ENCODE measurements at regions not wholly inside any gene's neighbourhood (a gene's known extent, or its start where the extent isn't known, plus 50 kb on each side); places are given as distances from the start of the nearest gene placed in this dataset.

- no peak for DNase-seq
- intact Hi-C loops (cut with DNase I), result no loop called here
- Histone ChIP-seq H3K36me3 (no peaks in the 10 kb centered on the region), H3K4me1 (peaks cover 0 to 5% (median 0%) of the 10 kb centered on the region in 4 donors), H3K9me3 (no peaks in the 10 kb centered on the region), H3K27me3 (no peaks in the 10 kb centered on the region), H3K4me3 (no peak overlapping the region), H3K27ac (no peak overlapping the region)
- TF ChIP-seq EP300 (IDR thresholded peaks at IDR 0.05), result no peak
- TF ChIP-seq, protein P1, sequence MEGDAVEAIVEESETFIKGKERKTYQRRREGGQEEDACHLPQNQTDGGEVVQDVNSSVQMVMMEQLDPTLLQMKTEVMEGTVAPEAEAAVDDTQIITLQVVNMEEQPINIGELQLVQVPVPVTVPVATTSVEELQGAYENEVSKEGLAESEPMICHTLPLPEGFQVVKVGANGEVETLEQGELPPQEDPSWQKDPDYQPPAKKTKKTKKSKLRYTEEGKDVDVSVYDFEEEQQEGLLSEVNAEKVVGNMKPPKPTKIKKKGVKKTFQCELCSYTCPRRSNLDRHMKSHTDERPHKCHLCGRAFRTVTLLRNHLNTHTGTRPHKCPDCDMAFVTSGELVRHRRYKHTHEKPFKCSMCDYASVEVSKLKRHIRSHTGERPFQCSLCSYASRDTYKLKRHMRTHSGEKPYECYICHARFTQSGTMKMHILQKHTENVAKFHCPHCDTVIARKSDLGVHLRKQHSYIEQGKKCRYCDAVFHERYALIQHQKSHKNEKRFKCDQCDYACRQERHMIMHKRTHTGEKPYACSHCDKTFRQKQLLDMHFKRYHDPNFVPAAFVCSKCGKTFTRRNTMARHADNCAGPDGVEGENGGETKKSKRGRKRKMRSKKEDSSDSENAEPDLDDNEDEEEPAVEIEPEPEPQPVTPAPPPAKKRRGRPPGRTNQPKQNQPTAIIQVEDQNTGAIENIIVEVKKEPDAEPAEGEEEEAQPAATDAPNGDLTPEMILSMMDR (IDR thresholded peaks at IDR 0.05), result no peak
- TF ChIP-seq POLR2AphosphoS5 (IDR thresholded peaks at IDR 0.05), result no peak
- TF ChIP-seq POLR2A (IDR thresholded peaks at IDR 0.05), result no peak
- 88% methylated on average over 2 of the region's 2 CpGs for WGBS, 2 donors
Observed at GRCh38 chr20:40489886-40490285, 199.2 kb downstream of the MAFB start.

- Histone ChIP-seq H3K4me3 (no peak overlapping the region), H3K27me3 (no peaks in the 10 kb centered on the region), H3K36me3 (no peaks in the 10 kb centered on the region), H3K27ac (no peak overlapping the region), H3K9me3 (no peaks in the 10 kb centered on the region), H3K4me1 (peaks cover 0 to 5% (median 0%) of the 10 kb centered on the region in 4 donors)
- intact Hi-C loops (cut with DNase I), result no loop called here
- no peak for TF ChIP-seq POLR2AphosphoS5 (IDR thresholded peaks at IDR 0.05)
- TF ChIP-seq EP300 (IDR thresholded peaks at IDR 0.05), result no peak
- no peak for TF ChIP-seq POLR2A (IDR thresholded peaks at IDR 0.05)
- TF ChIP-seq, protein P1 (IDR thresholded peaks at IDR 0.05), result no peak
- 88 to 90% methylated on average over 3 of the region's 3 CpGs for WGBS, 2 donors
- no peak for DNase-seq
Observed at GRCh38 chr20:40488401-40488800, 200.6 kb downstream of the MAFB start.

DNA sequence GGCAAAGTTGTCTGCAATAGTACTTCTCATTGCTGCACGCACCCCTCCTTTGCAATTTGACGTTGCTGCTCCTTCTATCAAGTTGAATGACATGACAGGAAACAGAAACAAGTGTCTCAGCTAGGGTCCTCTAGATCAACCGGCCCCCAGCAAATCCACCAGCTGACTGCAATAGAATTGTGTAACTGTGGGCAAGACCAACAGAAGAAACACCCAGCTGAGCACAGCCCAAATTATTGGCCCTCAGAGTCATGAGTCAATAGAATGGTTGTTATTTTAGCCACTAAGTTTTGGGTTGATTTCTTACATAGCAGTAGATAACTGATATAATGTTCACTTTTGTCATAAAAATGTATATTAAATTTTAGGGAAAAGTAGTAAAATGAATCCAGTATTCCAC is 202.7 kb downstream of the MAFB start:
- no peaks in the 10 kb centered on the region for H3K27me3 ChIP-seq
- intact Hi-C loops (cut with DNase I), result no loop called here
- WGBS, 2 donors, result 81 to 89% methylated on average over 3 of the region's 3 CpGs
- TF ChIP-seq POLR2AphosphoS5 (IDR thresholded peaks at IDR 0.05) (no peak), POLR2A (IDR thresholded peaks at IDR 0.05) (no peak), EP300 (IDR thresholded peaks at IDR 0.05) (no peak)
- TF ChIP-seq, protein P1 (IDR thresholded peaks at IDR 0.05), result no peak
- H3K36me3 ChIP-seq, result no peaks in the 10 kb centered on the region
- DNase-seq, result no peak
- no peaks in the 10 kb centered on the region for H3K4me1 ChIP-seq
- H3K4me3 ChIP-seq, result no peak overlapping the region
- no peak overlapping the region for H3K27ac ChIP-seq
- no peaks in the 10 kb centered on the region for H3K9me3 ChIP-seq

DNA sequence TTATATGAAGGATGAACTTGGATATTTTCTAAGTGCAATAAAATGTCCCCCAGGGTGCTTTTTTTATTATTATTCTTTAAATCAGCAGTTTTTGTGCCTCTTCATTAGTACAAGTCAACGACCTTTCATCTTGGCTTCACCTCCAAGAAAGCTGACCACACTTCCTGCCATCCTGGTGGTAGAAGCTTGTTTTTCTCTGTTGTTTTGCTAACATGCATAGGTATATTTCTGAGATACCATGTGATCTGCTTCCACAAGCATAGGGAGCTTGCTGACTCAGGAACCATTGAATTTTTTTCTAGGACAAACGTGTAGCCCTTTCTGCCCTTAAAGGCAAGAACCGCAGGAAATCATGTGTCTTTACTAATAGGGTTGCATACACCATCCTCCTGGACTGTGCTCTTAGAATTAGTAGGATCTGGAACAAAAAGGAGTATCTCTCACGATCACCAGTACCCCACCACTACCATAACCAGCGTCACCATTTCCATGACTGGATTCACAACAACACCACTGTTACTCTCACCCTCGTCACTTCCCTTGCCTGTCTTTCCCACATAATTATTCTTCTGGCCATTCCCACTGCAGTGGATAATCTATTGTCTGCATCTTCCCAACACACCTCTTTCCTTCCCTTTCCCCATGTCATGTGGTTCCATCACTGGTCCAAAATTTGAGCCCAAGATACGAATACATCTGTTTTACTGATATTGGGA is 207.1 kb downstream of the MAFB start:
- Histone ChIP-seq H3K4me3 (no peak overlapping the region), H3K4me1 (no peaks in the 10 kb centered on the region), H3K27ac (no peak overlapping the region), H3K9me3 (no peaks in the 10 kb centered on the region), H3K36me3 (no peaks in the 10 kb centered on the region), H3K27me3 (no peaks in the 10 kb centered on the region)
- no peak for DNase-seq
- WGBS, 2 donors, result 87 to 88% methylated on average over 7 of the region's 7 CpGs
- intact Hi-C loops (cut with DNase I), result no loop called here
- TF ChIP-seq EP300 (IDR thresholded peaks at IDR 0.05) (no peak), POLR2A (IDR thresholded peaks at IDR 0.05) (no peak), POLR2AphosphoS5 (IDR thresholded peaks at IDR 0.05) (no peak)
- TF ChIP-seq, protein P1 (IDR thresholded peaks at IDR 0.05), result no peak

- no peaks in the 10 kb centered on the region for H3K4me1 ChIP-seq
- no peaks in the 10 kb centered on the region for H3K9me3 ChIP-seq
- TF ChIP-seq, protein P1 (IDR thresholded peaks at IDR 0.05), result no peak
- TF ChIP-seq POLR2AphosphoS5 (IDR thresholded peaks at IDR 0.05) (no peak), POLR2A (IDR thresholded peaks at IDR 0.05) (no peak), EP300 (IDR thresholded peaks at IDR 0.05) (no peak)
- H3K4me3 ChIP-seq, result no peak overlapping the region
- no peak for DNase-seq
- no peak overlapping the region for H3K27ac ChIP-seq
- H3K36me3 ChIP-seq, result no peaks in the 10 kb centered on the region
- intact Hi-C loops (cut with DNase I), result no loop called here
- H3K27me3 ChIP-seq, result no peaks in the 10 kb centered on the region
Observed at GRCh38 chr20:40481337-40481736, 207.7 kb downstream of the MAFB start.

Measured in sigmoid colon (tissue), 6 donors.